ENCODE measurements at regions not wholly inside any gene's neighbourhood (a gene's known extent, or its start where the extent isn't known, plus 50 kb on each side); places are given as distances from the start of the nearest gene placed in this dataset.

GRCh38 chr3:182190056-182190455, 478.3 kb downstream of the SOX2 start:
- Histone ChIP-seq H3K27me3 (ENCODE audit: insufficient read depth, poor library complexity, severe bottlenecking) (no peaks in the 10 kb centered on the region), H3K27ac (replicated peaks) (no peak overlapping the region), H3K4me3 (replicated peaks; ENCODE audit: insufficient read depth, low read length) (no peak overlapping the region)
- DNase-seq (ENCODE audit: low read depth in 1 of 2, low spot score in 1 of 2) = no peak
- TF ChIP-seq POLR2AphosphoS5 (IDR thresholded peaks at IDR 0.05; ENCODE audit: low read depth) (no peak), SPI1 (IDR thresholded peaks at IDR 0.05; ENCODE audit: borderline replicate concordance, low read depth) (no peak), GABPA (IDR thresholded peaks at IDR 0.05; ENCODE audit: low read depth) (no peak), CTCF (IDR thresholded peaks at IDR 0.05; ENCODE audit: insufficient read depth, low read length) (no peak), REST (IDR thresholded peaks at IDR 0.05; ENCODE audit: insufficient replicate concordance, low read depth) (no peak)

- Histone ChIP-seq H3K4me3 (replicated peaks; ENCODE audit: insufficient read depth, low read length) (no peak overlapping the region), H3K27me3 (ENCODE audit: insufficient read depth, poor library complexity, severe bottlenecking) (no peaks in the 10 kb centered on the region), H3K27ac (replicated peaks) (no peak overlapping the region)
- TF ChIP-seq POLR2AphosphoS5 (IDR thresholded peaks at IDR 0.05; ENCODE audit: low read depth) = no peak
- TF ChIP-seq GABPA (IDR thresholded peaks at IDR 0.05; ENCODE audit: low read depth) = no peak
- TF ChIP-seq SPI1 (IDR thresholded peaks at IDR 0.05; ENCODE audit: borderline replicate concordance, low read depth) = no peak
- TF ChIP-seq REST (IDR thresholded peaks at IDR 0.05; ENCODE audit: insufficient replicate concordance, low read depth) = no peak
- no peak for TF ChIP-seq CTCF (IDR thresholded peaks at IDR 0.05; ENCODE audit: insufficient read depth, low read length)
- no peak for DNase-seq (ENCODE audit: low read depth in 1 of 2, low spot score in 1 of 2)
Measured at GRCh38 chr3:182198345-182198744, 486.6 kb downstream of the SOX2 start.

- Histone ChIP-seq H3K27ac (replicated peaks) (no peak overlapping the region), H3K4me3 (replicated peaks; ENCODE audit: insufficient read depth, low read length) (no peak overlapping the region), H3K27me3 (ENCODE audit: insufficient read depth, poor library complexity, severe bottlenecking) (no peaks in the 10 kb centered on the region)
- TF ChIP-seq POLR2AphosphoS5 (IDR thresholded peaks at IDR 0.05; ENCODE audit: low read depth) (no peak), REST (IDR thresholded peaks at IDR 0.05; ENCODE audit: insufficient replicate concordance, low read depth) (no peak), CTCF (IDR thresholded peaks at IDR 0.05; ENCODE audit: insufficient read depth, low read length) (no peak), GABPA (IDR thresholded peaks at IDR 0.05; ENCODE audit: low read depth) (no peak)
- no peak for DNase-seq (ENCODE audit: low read depth in 1 of 2, low spot score in 1 of 2)
Measured at GRCh38 chr3:182201456-182202168, 489.9 kb downstream of the SOX2 start.

Data from HL-60 (cell line).